HEK293T (cell line): ENCODE measurements at regions not wholly inside any gene's neighbourhood (a gene's known extent, or its start where the extent isn't known, plus 50 kb on each side); places are given as distances from the start of the nearest gene placed in this dataset.
A peak's percentile ranks its signal among the peaks of the same experiment; 100 is the strongest.

Experiments used
- CTCF ChIA-PET: fragments of 350-600 bp; formaldehyde crosslinking; extraction: SDS; loops from one replicate; lab custom pipeline; 2021; ENCODE audit warnings: antibody characterized with exemption, inconsistent platforms; lab: Yijun Ruan, JAX
- POLR2A ChIA-PET: fragments of 350-600 bp; formaldehyde crosslinking; extraction: SDS; loops from one replicate; lab custom pipeline; 2020; ENCODE audit warnings: antibody characterized with exemption, inconsistent platforms; lab: Yijun Ruan, JAX
- DNase-seq: peaks from one replicate; pipeline ENCODE4 v3.0.0; 2012; ENCODE audit warnings: mixed read lengths; ENCODE audit errors: extremely low spot score
- ARNT ChIP-seq: fragments of 450-650 bp; IDR thresholded peaks from 2 replicates; pipeline ENCODE4 v1.6.1; 2017; ENCODE audit warnings: mild to moderate bottlenecking
- BHLHE40 ChIP-seq: fragments of 450-650 bp; IDR thresholded peaks from 2 replicates; pipeline ENCODE4 v1.6.1; 2016; ENCODE audit warnings: mild to moderate bottlenecking, moderate library complexity, borderline replicate concordance
- CTBP1 ChIP-seq: fragments of 450-650 bp; IDR thresholded peaks from 2 replicates; pipeline ENCODE4 v1.6.1; 2016; ENCODE audit warnings: borderline replicate concordance
- ELF4 ChIP-seq: fragments of 450-650 bp; IDR thresholded peaks from 2 replicates; pipeline ENCODE4 v1.6.1; 2017; ENCODE audit warnings: antibody characterized with exemption
- FOXA1 ChIP-seq: fragments of 450-650 bp; IDR thresholded peaks from 2 replicates; pipeline ENCODE4 v1.6.1; 2016; ENCODE audit warnings: mild to moderate bottlenecking
- FOXK2 ChIP-seq: fragments of 450-650 bp; IDR thresholded peaks from 2 replicates; pipeline ENCODE4 v1.6.1; 2016; ENCODE audit warnings: mild to moderate bottlenecking
- FOXM1 ChIP-seq: fragments of 450-650 bp; IDR thresholded peaks from 2 replicates; pipeline ENCODE4 v1.6.1; 2017; ENCODE audit warnings: mild to moderate bottlenecking, borderline replicate concordance
- HDGF ChIP-seq: fragments of 450-650 bp; IDR thresholded peaks from 2 replicates; pipeline ENCODE4 v1.6.1; 2017; ENCODE audit warnings: antibody characterized with exemption, borderline replicate concordance
- L3MBTL2 ChIP-seq: fragments of 450-650 bp; conservative IDR thresholded peaks from 2 replicates; pipeline ENCODE4 v1.6.1; 2016; ENCODE audit warnings: mild to moderate bottlenecking
- LEF1 ChIP-seq: fragments of 450-650 bp; IDR thresholded peaks from 2 replicates; pipeline ENCODE4 v1.6.1; 2017; ENCODE audit warnings: mild to moderate bottlenecking, borderline replicate concordance
- NFRKB ChIP-seq: fragments of 450-650 bp; IDR thresholded peaks from 2 replicates; pipeline ENCODE4 v1.6.1; 2016; ENCODE audit warnings: mild to moderate bottlenecking, moderate library complexity
- PKNOX1 ChIP-seq: fragments of 450-650 bp; IDR thresholded peaks from 2 replicates; pipeline ENCODE4 v1.6.1; 2016
- SP1 ChIP-seq: fragments of 450-650 bp; IDR thresholded peaks from 2 replicates; pipeline ENCODE4 v1.6.1; 2017
- SUZ12 ChIP-seq: fragments of 450-650 bp; IDR thresholded peaks from 2 replicates; pipeline ENCODE4 v1.6.1; 2016; ENCODE audit warnings: mild to moderate bottlenecking
- TARDBP ChIP-seq: fragments of 450-650 bp; IDR thresholded peaks from 2 replicates; pipeline ENCODE4 v1.6.1; 2016
- ZNF384 ChIP-seq: fragments of 450-650 bp; IDR thresholded peaks from 2 replicates; pipeline ENCODE4 v1.6.1; 2016

- no peak for DNase-seq
- CTCF ChIA-PET: no interaction called here
- POLR2A ChIA-PET: no interaction called here
- no peak for TF ChIP-seq HDGF
- no peak for TF ChIP-seq FOXM1
- no peak for TF ChIP-seq ELF4
- TF ChIP-seq TARDBP: no peak
- TF ChIP-seq PKNOX1: no peak
- TF ChIP-seq SUZ12: no peak
- TF ChIP-seq ZNF384: no peak
- TF ChIP-seq L3MBTL2: no peak
- no peak for TF ChIP-seq SP1
These were observed 336.1 kb downstream of the DRD1 start for GRCh38 chr5:175107865-175108264.

GRCh38 chr5:175107028-175107588 lies 336.9 kb downstream of the DRD1 start:
- CTCF ChIA-PET: no interaction called here
- POLR2A ChIA-PET: no interaction called here
- TF ChIP-seq ELF4: no peak
- peak; percentile 69 for TF ChIP-seq PKNOX1
- TF ChIP-seq L3MBTL2: no peak
- no peak for TF ChIP-seq HDGF
- DNase-seq: no peak

GRCh38 chr5:175104677-175105076 lies 339.3 kb downstream of the DRD1 start:
- TF ChIP-seq FOXK2 (no peak), SUZ12 (no peak), FOXM1 (no peak), ELF4 (no peak), ZNF384 (no peak), HDGF (no peak), TARDBP (no peak), CTBP1 (no peak), LEF1 (no peak), SP1 (no peak), L3MBTL2 (no peak), BHLHE40 (no peak), ARNT (no peak)
- CTCF ChIA-PET: no interaction called here
- no peak for DNase-seq
- POLR2A ChIA-PET: no interaction called here

- no peak for DNase-seq
- ChIA-PET CTCF (interaction anchor here (0.6 kb wide), 1 partner anchor 474 kb away, joined by 3 read pairs; no protein-coding TSS in a partner anchor), POLR2A (no interaction called here)
- no peak for TF ChIP-seq SUZ12
- TF ChIP-seq NFRKB: no peak
- no peak for TF ChIP-seq L3MBTL2
- TF ChIP-seq FOXK2: no peak
- no peak for TF ChIP-seq FOXA1
- TF ChIP-seq ZNF384: no peak
- no peak for TF ChIP-seq LEF1
- no peak for TF ChIP-seq CTBP1
- no peak for TF ChIP-seq FOXM1
- no peak for TF ChIP-seq ARNT
These were observed 340.2 kb downstream of the DRD1 start for GRCh38 chr5:175103746-175104145.

- no peak for DNase-seq
- POLR2A ChIA-PET: no interaction called here
- CTCF ChIA-PET: no interaction called here
- TF ChIP-seq SUZ12: no peak
- no peak for TF ChIP-seq FOXA1
- TF ChIP-seq FOXM1: no peak
- no peak for TF ChIP-seq ZNF384
- no peak for TF ChIP-seq ELF4
- no peak for TF ChIP-seq LEF1
- no peak for TF ChIP-seq SP1
- no peak for TF ChIP-seq FOXK2
- TF ChIP-seq TARDBP: no peak
- TF ChIP-seq BHLHE40: no peak
- no peak for TF ChIP-seq PKNOX1
- TF ChIP-seq CTBP1: no peak
- TF ChIP-seq HDGF: no peak
These were observed 341.3 kb downstream of the DRD1 start for GRCh38 chr5:175102717-175103116.

- CTCF ChIA-PET: no interaction called here
- POLR2A ChIA-PET: interaction anchor here (1.2 kb wide), 1 partner anchor 9 kb away, joined by 3 read pairs; no protein-coding TSS in a partner anchor
- TF ChIP-seq CTBP1: no peak
- TF ChIP-seq NFRKB: no peak
- no peak for TF ChIP-seq ARNT
- no peak for TF ChIP-seq FOXK2
- no peak for DNase-seq
These were observed 345.7 kb downstream of the DRD1 start for GRCh38 chr5:175098301-175098700.

- DNase-seq: no peak
- ChIA-PET CTCF (no interaction called here), POLR2A (no interaction called here)
- TF ChIP-seq CTBP1: no peak
- no peak for TF ChIP-seq ELF4
- TF ChIP-seq L3MBTL2: no peak
- TF ChIP-seq ARNT: no peak
- TF ChIP-seq SUZ12: no peak
- no peak for TF ChIP-seq BHLHE40
- no peak for TF ChIP-seq NFRKB
- TF ChIP-seq PKNOX1: no peak
- TF ChIP-seq TARDBP: no peak
These were observed 347.4 kb downstream of the DRD1 start for GRCh38 chr5:175096469-175097165.
